ENCODE measurements at regions not wholly inside any gene's neighbourhood (a gene's known extent, or its start where the extent isn't known, plus 50 kb on each side); places are given as distances from the start of the nearest gene placed in this dataset.

DNA sequence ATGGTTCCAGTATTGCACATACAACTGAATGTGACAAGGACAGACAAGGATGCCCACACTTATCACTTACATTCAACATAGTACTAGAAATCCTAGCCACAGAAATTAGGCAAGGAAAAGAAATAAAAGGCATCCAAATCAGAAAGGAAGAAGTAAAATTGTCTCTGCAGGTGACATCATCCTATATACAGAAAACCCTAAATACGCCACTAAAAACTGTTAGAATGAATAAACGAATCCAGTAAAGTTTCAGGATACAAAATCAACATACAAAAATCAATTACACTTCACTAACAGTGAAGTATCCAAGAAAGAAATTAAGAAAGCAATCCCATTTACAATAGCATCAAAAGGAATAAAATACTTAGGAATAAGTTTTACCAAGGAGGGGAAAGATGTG is 66.1 kb downstream of the FAM217A start:
- TF ChIP-seq POLR2A (IDR thresholded peaks at IDR 0.05) (no peak), CTCF (IDR thresholded peaks at IDR 0.05) (no peak)

Data from right lobe of liver (tissue), 4 donors.